IMR-90 (cell line): ENCODE measurements at regions not wholly inside any gene's neighbourhood (a gene's known extent, or its start where the extent isn't known, plus 50 kb on each side); places are given as distances from the start of the nearest gene placed in this dataset.

Experiments used
- ATAC-seq: fragments of 200-7000 bp; cut with Tn5 transposase; 2 replicates; pipeline ENCODE4 v1.9.1; 2020; ENCODE audit warnings: low read depth, mild to moderate bottlenecking, moderate library complexity
- BruUV-seq: library from RNA; stranded (reverse); fragments of 400-500 nt; replicated peaks from 2 replicates; lab custom pipeline; 2021; lab: Mats Ljungman, UMichigan
- CTCF ChIA-PET: fragments of 300-600 bp; formaldehyde crosslinking; extraction: SDS; loops from one replicate; lab custom pipeline; 2021; ENCODE audit warnings: antibody characterized with exemption; lab: Yijun Ruan, JAX
- POLR2A ChIA-PET: fragments of 300-600 bp; sonication (Branson Sonifier 250); formaldehyde crosslinking; loops from one replicate; lab custom pipeline; 2022; ENCODE audit warnings: antibody characterized with exemption; ENCODE audit not compliant: unreplicated experiment; lab: Charles Lee
- DNase-seq: peaks from one replicate; pipeline ENCODE4 v3.0.0; 2013
- H2AFZ ChIP-seq: replicated peaks from 2 replicates; pipeline ENCODE3; 2013; ENCODE audit warnings: low read length, mild to moderate bottlenecking; ENCODE audit not compliant: poor library complexity
- H2AK5ac ChIP-seq: 2 replicates; pipeline ENCODE4 v1.6.1; 2013; ENCODE audit warnings: low read depth, low read length, inconsistent platforms
- H2AK9ac ChIP-seq: replicated peaks from 2 replicates; pipeline ENCODE3; 2013; ENCODE audit warnings: mild to moderate bottlenecking, low read depth, low read length, moderate library complexity; ENCODE audit not compliant: poor library complexity
- H2BK120ac ChIP-seq: 2 replicates; pipeline ENCODE4 v1.6.1; 2013; ENCODE audit warnings: low read depth, low read length, inconsistent platforms
- H2BK15ac ChIP-seq: 3 replicates; pipeline ENCODE4 v1.6.1; 2013; ENCODE audit warnings: low read depth, low read length, inconsistent platforms
- H2BK20ac ChIP-seq: 2 replicates; pipeline ENCODE4 v1.6.1; 2013; ENCODE audit warnings: low read depth, mild to moderate bottlenecking, inconsistent platforms, low read length, moderate library complexity
- H2BK5ac ChIP-seq: 2 replicates; pipeline ENCODE4 v1.6.1; 2013; ENCODE audit warnings: mild to moderate bottlenecking, low read depth, low read length, inconsistent platforms; ENCODE audit not compliant: poor library complexity, severe bottlenecking
- H3K14ac ChIP-seq: replicated peaks from 2 replicates; pipeline ENCODE4 v1.6.1; 2013; ENCODE audit warnings: low read depth, low read length, inconsistent platforms
- H3K18ac ChIP-seq: 2 replicates; pipeline ENCODE4 v1.6.1; 2013; ENCODE audit warnings: low read depth, low read length, control low read depth
- H3K23ac ChIP-seq: 2 replicates; pipeline ENCODE4 v1.6.1; 2013; ENCODE audit warnings: low read depth, low read length, inconsistent platforms
- H3K27ac ChIP-seq: 2 replicates; pipeline ENCODE4 v1.5.1; 2013; ENCODE audit warnings: mild to moderate bottlenecking, control low read depth, low read length; ENCODE audit not compliant: insufficient read depth
- H3K27me3 ChIP-seq: 2 replicates; pipeline ENCODE4 v1.6.1; 2013; ENCODE audit warnings: low read length; ENCODE audit not compliant: control insufficient read depth, insufficient read depth
- H3K36me3 ChIP-seq: 2 replicates; pipeline ENCODE4 v1.6.1; 2013; ENCODE audit warnings: low read length, mixed read lengths; ENCODE audit not compliant: control insufficient read depth, insufficient read depth
- H3K4ac ChIP-seq: 2 replicates; pipeline ENCODE4 v1.6.1; 2013; ENCODE audit warnings: low read depth, low read length, inconsistent platforms
- H3K4me1 ChIP-seq: 2 replicates; pipeline ENCODE4 v1.6.1; 2013; ENCODE audit warnings: low read length, mixed read lengths; ENCODE audit not compliant: control insufficient read depth, insufficient read depth
- H3K4me2 ChIP-seq: 2 replicates; pipeline ENCODE4 v1.6.1; 2013; ENCODE audit warnings: low read depth, mild to moderate bottlenecking, control low read depth, low read length, moderate library complexity
- H3K4me3 ChIP-seq: 2 replicates; pipeline ENCODE4 v1.5.1; 2013; ENCODE audit warnings: low read depth, mild to moderate bottlenecking, control low read depth, low read length, moderate library complexity; ENCODE audit not compliant: insufficient read depth
- H3K56ac ChIP-seq: 2 replicates; pipeline ENCODE4 v1.6.1; 2013; ENCODE audit warnings: low read length, inconsistent platforms; ENCODE audit not compliant: insufficient read depth; ENCODE audit errors: extremely low read depth
- H3K79me1 ChIP-seq, 2 experiments: 2 replicates each; pipeline ENCODE4 v1.6.1; 2013; ENCODE audit warnings: low read length in 2 of 2, inconsistent platforms in 1 of 2, low read depth in 1 of 2
- H3K9ac ChIP-seq: 2 replicates; pipeline ENCODE4 v1.6.1; 2013; ENCODE audit warnings: low read depth, low read length, control low read depth
- H3K9me1 ChIP-seq: 2 replicates; pipeline ENCODE4 v1.6.1; 2013; ENCODE audit warnings: low read length, inconsistent platforms; ENCODE audit not compliant: insufficient read depth
- H3K9me3 ChIP-seq: 2 replicates; pipeline ENCODE4 v1.6.1; 2013; ENCODE audit warnings: low read length; ENCODE audit not compliant: control insufficient read depth, insufficient read depth
- H4K20me1 ChIP-seq: 2 replicates; pipeline ENCODE4 v1.6.1; 2013; ENCODE audit warnings: low read length, inconsistent platforms; ENCODE audit not compliant: insufficient read depth
- H4K5ac ChIP-seq: 2 replicates; pipeline ENCODE4 v1.6.1; 2013; ENCODE audit warnings: mild to moderate bottlenecking, low read depth, low read length, control low read depth
- H4K8ac ChIP-seq, 2 experiments: 2 replicates each; pipeline ENCODE4 v1.6.1; 2013; ENCODE audit warnings: low read depth in 2 of 2, low read length in 2 of 2, control low read depth in 1 of 2, inconsistent platforms in 1 of 2
- H4K91ac ChIP-seq: 2 replicates; pipeline ENCODE4 v1.6.1; 2013; ENCODE audit warnings: low read depth, low read length, inconsistent platforms; ENCODE audit not compliant: insufficient read depth
- BHLHE40 ChIP-seq: fragments of 150-350 bp; IDR thresholded peaks from 2 replicates; pipeline ENCODE4 v1.6.1; 2016; ENCODE audit warnings: mild to moderate bottlenecking, low read depth, low read length
- CEBPB ChIP-seq: IDR thresholded peaks from 2 replicates; pipeline ENCODE4 v1.6.1; 2012; ENCODE audit warnings: low read depth, low read length, improper control_type of control experiment
- CHD1 ChIP-seq: IDR thresholded peaks from 2 replicates; pipeline ENCODE4 v1.6.1; 2012; ENCODE audit warnings: low read depth, low read length, improper control_type of control experiment
- ELK1 ChIP-seq: fragments of 150-350 bp; IDR thresholded peaks from 2 replicates; pipeline ENCODE4 v1.6.1; 2016; ENCODE audit warnings: low read depth, mild to moderate bottlenecking, low read length, moderate library complexity, borderline replicate concordance
- FOS ChIP-seq: fragments of 150-350 bp; IDR thresholded peaks from 2 replicates; pipeline ENCODE4 v1.6.1; 2016; ENCODE audit warnings: low read depth, low read length
- MAFK ChIP-seq: IDR thresholded peaks from 2 replicates; pipeline ENCODE4 v1.6.1; 2012; ENCODE audit warnings: low read depth, low read length, improper control_type of control experiment
- RAD21 ChIP-seq: IDR thresholded peaks from 2 replicates; pipeline ENCODE4 v1.6.1; 2012; ENCODE audit warnings: low read length, improper control_type of control experiment
- RCOR1 ChIP-seq: IDR thresholded peaks from 2 replicates; pipeline ENCODE4 v1.6.1; 2012; ENCODE audit warnings: mild to moderate bottlenecking, low read length, improper control_type of control experiment; ENCODE audit not compliant: insufficient replicate concordance
- RFX5 ChIP-seq: IDR thresholded peaks from 2 replicates; pipeline ENCODE4 v1.8.0; 2012; ENCODE audit warnings: low read depth, mild to moderate bottlenecking, low read length, moderate library complexity
- SMC3 ChIP-seq: fragments of 150-350 bp; IDR thresholded peaks from 2 replicates; pipeline ENCODE4 v1.6.1; 2016; ENCODE audit warnings: low read depth, mild to moderate bottlenecking, antibody characterized with exemption, low read length, moderate library complexity
- WGBS, 2 experiments: methylation state at CpG; one replicate each; pipeline versions ENCODE4 v1.1.5 to v1.1.7; 2013; ENCODE audit warnings: missing lambda C conversion rate in 2 of 2; ENCODE audit not compliant: insufficient read length in 1 of 2; ENCODE audit errors: extremely low coverage in 2 of 2; 5-methylcytosine and 5-hydroxymethylcytosine counted together
- dilution Hi-C: fragments of 300-500 bp; cut with HindIII; formaldehyde crosslinking; loops from one replicate; pipeline ENCODE4 v1.14.3; 2018; ENCODE audit warnings: low sequenced_read_pairs; ENCODE audit not compliant: unreplicated experiment
- in situ Hi-C: fragments of 300-500 bp; cut with MboI; formaldehyde crosslinking; loops from 3 replicates; pipeline ENCODE4 v1.14.3; 2019; ENCODE audit warnings: low sequenced_read_pairs, inconsistent platforms, mixed read lengths
- intact Hi-C: fragments of 100-400 bp; cut with micrococcal nuclease; formaldehyde crosslinking; loops from 2 replicates; pipeline ENCODE4 v1.10.0; 2022

GRCh38 chr4:144868309-144868708, 222.4 kb downstream of the HHIP start:
- Histone ChIP-seq H3K9ac (no peak overlapping the region), H4K20me1 (no peaks in the 10 kb centered on the region), H3K4ac (no peak overlapping the region), H2AFZ (no peak overlapping the region), H3K18ac (no peak overlapping the region), H3K27ac (no peak overlapping the region), H3K4me1 (no peaks in the 10 kb centered on the region), H4K91ac (no peak overlapping the region), H3K79me1 (no peaks in the 10 kb centered on the region), H3K14ac (no peak overlapping the region), H2BK5ac (no peak overlapping the region), H2AK5ac (no peak overlapping the region), H3K9me1 (no peaks in the 10 kb centered on the region), H2BK120ac (no peak overlapping the region), H2BK15ac (no peak overlapping the region), H3K4me3 (no peak overlapping the region), H3K4me2 (no peak overlapping the region), H2BK20ac (no peak overlapping the region), H4K8ac (no peak overlapping the region), H3K36me3 (no peaks in the 10 kb centered on the region), H3K23ac (no peak overlapping the region), H2AK9ac (no peak overlapping the region), H3K56ac (no peak overlapping the region), H3K9me3 (no peaks in the 10 kb centered on the region), H3K27me3 (no peaks in the 10 kb centered on the region), H4K5ac (no peak overlapping the region)
- TF ChIP-seq ELK1 (no peak), RCOR1 (no peak), MAFK (no peak), RAD21 (no peak), RFX5 (no peak), CHD1 (no peak), BHLHE40 (no peak), FOS (no peak), CEBPB (no peak), SMC3 (no peak)
- no TSS peak for BruUV-seq
- ATAC-seq (no peak), DNase-seq (no peak)
- intact Hi-C loops = no loop called here
- dilution Hi-C loops = no loop called here
- WGBS, 2 experiments = no CpG with 5 or more reads among the region's 2 CpGs
- ChIA-PET POLR2A (no interaction called here), CTCF (no interaction called here)
- in situ Hi-C loops = no loop called here
